Stimulated activated naive B cell treated with anti-CD40 and anti-IgM and Interleukin-4, amounts not matched to agents 10 μg/mL and 1 μg/mL and 100 μg/mL, for 72 hours (primary cell): ENCODE measurements at regions not wholly inside any gene's neighbourhood (a gene's known extent, or its start where the extent isn't known, plus 50 kb on each side); places are given as distances from the start of the nearest gene placed in this dataset.

Experiments
- ATAC-seq, 2 donors: fragments of 150-1000 bp; cut with Tn5 transposase; replicated peaks; 2 replicates each; pipeline ENCODE4 v1.10.0; 2021; ENCODE audit warnings: moderate library complexity in 1 of 2
- DNase-seq: peaks from one replicate; pipeline ENCODE4 v3.0.0; 2021
- H3K27ac Mint-ChIP-seq: one replicate; pipeline ENCODE4 v1.8.0; 2022; ENCODE audit warnings: mild to moderate bottlenecking, mixed read lengths
- H3K27me3 Mint-ChIP-seq, 2 donors: one replicate each; pipeline ENCODE4 v1.8.0; 2022; ENCODE audit warnings: mixed read lengths in 2 of 2
- H3K36me3 Mint-ChIP-seq, 2 donors: one replicate each; pipeline ENCODE4 v1.8.0; 2022; ENCODE audit warnings: mixed read lengths in 2 of 2, mild to moderate bottlenecking in 1 of 2
- H3K4me1 Mint-ChIP-seq, 2 donors: one replicate each; pipeline ENCODE4 v1.8.0; 2022; ENCODE audit warnings: mixed read lengths in 2 of 2, mild to moderate bottlenecking in 1 of 2
- H3K4me3 Mint-ChIP-seq, 2 donors: one replicate each; pipeline ENCODE4 v1.8.0; 2022; ENCODE audit warnings: mild to moderate bottlenecking in 2 of 2, mixed read lengths in 2 of 2, moderate library complexity in 1 of 2
- H3K9me3 Mint-ChIP-seq, 2 donors: one replicate each; pipeline ENCODE4 v1.8.0; 2022; ENCODE audit warnings: mixed read lengths in 2 of 2, mild to moderate bottlenecking in 1 of 2

GRCh38 chr11:116420030-116420429 lies 352.8 kb downstream of the BUD13 start:
- no peaks in the 10 kb centered on the region for H3K36me3 Mint-ChIP-seq
- H3K27ac Mint-ChIP-seq: no peak overlapping the region
- no peaks in the 10 kb centered on the region for H3K4me1 Mint-ChIP-seq
- H3K27me3 Mint-ChIP-seq: peaks cover 14% of the 10 kb centered on the region in 2 donors
- ATAC-seq: no peak
- no peak overlapping the region for H3K4me3 Mint-ChIP-seq
- DNase-seq: no peak
- no peaks in the 10 kb centered on the region for H3K9me3 Mint-ChIP-seq

- Mint-ChIP-seq H3K4me1 (no peaks in the 10 kb centered on the region), H3K27me3 (peaks cover 10 to 11% of the 10 kb centered on the region in 2 donors), H3K36me3 (no peaks in the 10 kb centered on the region), H3K27ac (no peak overlapping the region), H3K9me3 (no peaks in the 10 kb centered on the region), H3K4me3 (no peak overlapping the region)
- DNase-seq (no peak), ATAC-seq (no peak)
Observed at GRCh38 chr11:116418388-116419041, 354.3 kb downstream of the BUD13 start.

GRCh38 chr11:116416852-116417251 lies 355.9 kb downstream of the BUD13 start:
- no peaks in the 10 kb centered on the region for H3K36me3 Mint-ChIP-seq
- no peak for ATAC-seq
- H3K9me3 Mint-ChIP-seq: no peaks in the 10 kb centered on the region
- peaks cover 8 to 15% of the 10 kb centered on the region in 2 donors for H3K27me3 Mint-ChIP-seq
- no peak for DNase-seq
- H3K4me1 Mint-ChIP-seq: no peaks in the 10 kb centered on the region
- H3K4me3 Mint-ChIP-seq: no peak overlapping the region
- H3K27ac Mint-ChIP-seq: no peak overlapping the region

- peaks cover 10 to 15% of the 10 kb centered on the region in 2 donors for H3K27me3 Mint-ChIP-seq
- H3K27ac Mint-ChIP-seq: no peak overlapping the region
- DNase-seq: no peak
- no peak for ATAC-seq
- no peak overlapping the region for H3K4me3 Mint-ChIP-seq
- no peaks in the 10 kb centered on the region for H3K9me3 Mint-ChIP-seq
- no peaks in the 10 kb centered on the region for H3K4me1 Mint-ChIP-seq
- H3K36me3 Mint-ChIP-seq: no peaks in the 10 kb centered on the region
Observed at GRCh38 chr11:116415095-116415494, 357.7 kb downstream of the BUD13 start.

GRCh38 chr11:116414357-116414880 lies 358.4 kb downstream of the BUD13 start:
- DNase-seq: no peak
- Mint-ChIP-seq H3K9me3 (no peaks in the 10 kb centered on the region), H3K4me3 (no peak overlapping the region), H3K27me3 (peaks cover 10 to 11% of the 10 kb centered on the region in 2 donors), H3K36me3 (no peaks in the 10 kb centered on the region), H3K4me1 (no peaks in the 10 kb centered on the region), H3K27ac (no peak overlapping the region)
- no peak for ATAC-seq

- no peak overlapping the region for H3K27ac Mint-ChIP-seq
Observed at GRCh38 chr11:116413301-116414242, 359.2 kb downstream of the BUD13 start.

GRCh38 chr11:116412118-116412889 lies 360.5 kb downstream of the BUD13 start:
- ATAC-seq: no peak
- Mint-ChIP-seq H3K9me3 (no peaks in the 10 kb centered on the region), H3K27ac (no peak overlapping the region), H3K4me3 (no peak overlapping the region), H3K4me1 (no peaks in the 10 kb centered on the region), H3K27me3 (peaks cover 6% of the 10 kb centered on the region in 2 donors), H3K36me3 (no peaks in the 10 kb centered on the region)
- no peak for DNase-seq

More at GRCh38 chr11:116413301-116414242, 359.2 kb downstream of the BUD13 start:
- Mint-ChIP-seq H3K27me3 (peaks cover 10 to 11% of the 10 kb centered on the region in 2 donors), H3K4me1 (no peaks in the 10 kb centered on the region), H3K9me3 (no peaks in the 10 kb centered on the region), H3K4me3 (no peak overlapping the region), H3K36me3 (no peaks in the 10 kb centered on the region)
- ATAC-seq (no peak), DNase-seq (no peak)

- Mint-ChIP-seq H3K27ac (no peak overlapping the region), H3K27me3 (peaks cover 6% of the 10 kb centered on the region in 2 donors)
- DNase-seq: no peak
Observed at GRCh38 chr11:116409238-116409637, 363.5 kb downstream of the BUD13 start.

GRCh38 chr11:116406042-116406441 lies 366.7 kb downstream of the BUD13 start:
- ATAC-seq: no peak
- Mint-ChIP-seq H3K4me3 (no peak overlapping the region), H3K36me3 (no peaks in the 10 kb centered on the region), H3K4me1 (no peaks in the 10 kb centered on the region), H3K27me3 (peaks cover 0 to 3% of the 10 kb centered on the region in 2 donors), H3K9me3 (no peaks in the 10 kb centered on the region), H3K27ac (no peak overlapping the region)
- no peak for DNase-seq

More at GRCh38 chr11:116409238-116409637, 363.5 kb downstream of the BUD13 start:
- H3K4me3 Mint-ChIP-seq: no peak overlapping the region
- H3K36me3 Mint-ChIP-seq: no peaks in the 10 kb centered on the region
- H3K9me3 Mint-ChIP-seq: no peaks in the 10 kb centered on the region
- no peak for ATAC-seq
- no peaks in the 10 kb centered on the region for H3K4me1 Mint-ChIP-seq

- no peaks in the 10 kb centered on the region for H3K9me3 Mint-ChIP-seq
- DNase-seq (no peak), ATAC-seq (no peak)
- no peaks in the 10 kb centered on the region for H3K4me1 Mint-ChIP-seq
- H3K36me3 Mint-ChIP-seq: no peaks in the 10 kb centered on the region
- H3K4me3 Mint-ChIP-seq: no peak overlapping the region
- no peaks in the 10 kb centered on the region for H3K27me3 Mint-ChIP-seq
- no peak overlapping the region for H3K27ac Mint-ChIP-seq
Observed at GRCh38 chr11:116404462-116404798, 368.4 kb downstream of the BUD13 start.

- DNase-seq: no peak
- no peak for ATAC-seq
- Mint-ChIP-seq H3K4me3 (no peak overlapping the region), H3K36me3 (no peaks in the 10 kb centered on the region), H3K27ac (no peak overlapping the region), H3K4me1 (no peaks in the 10 kb centered on the region), H3K9me3 (no peaks in the 10 kb centered on the region), H3K27me3 (no peaks in the 10 kb centered on the region)
Observed at GRCh38 chr11:116403794-116404461, 368.9 kb downstream of the BUD13 start.

GRCh38 chr11:116400081-116400480 lies 372.7 kb downstream of the BUD13 start:
- H3K4me3 Mint-ChIP-seq: no peak overlapping the region
- ATAC-seq (no peak), DNase-seq (no peak)
- no peak overlapping the region for H3K27ac Mint-ChIP-seq
- no peaks in the 10 kb centered on the region for H3K9me3 Mint-ChIP-seq
- H3K36me3 Mint-ChIP-seq: no peaks in the 10 kb centered on the region
- no peaks in the 10 kb centered on the region for H3K4me1 Mint-ChIP-seq
- no peaks in the 10 kb centered on the region for H3K27me3 Mint-ChIP-seq

- Mint-ChIP-seq H3K4me3 (no peak overlapping the region), H3K27me3 (peaks cover 0 to under 1% of the 10 kb centered on the region in 2 donors), H3K27ac (no peak overlapping the region), H3K4me1 (no peaks in the 10 kb centered on the region), H3K36me3 (no peaks in the 10 kb centered on the region), H3K9me3 (peaks cover 0 to 4% of the 10 kb centered on the region in 2 donors)
- ATAC-seq: no peak
- no peak for DNase-seq
Observed at GRCh38 chr11:116397602-116398084, 375.1 kb downstream of the BUD13 start.
